ENCODE measurements at regions not wholly inside any gene's neighbourhood (a gene's known extent, or its start where the extent isn't known, plus 50 kb on each side); places are given as distances from the start of the nearest gene placed in this dataset.

DNA sequence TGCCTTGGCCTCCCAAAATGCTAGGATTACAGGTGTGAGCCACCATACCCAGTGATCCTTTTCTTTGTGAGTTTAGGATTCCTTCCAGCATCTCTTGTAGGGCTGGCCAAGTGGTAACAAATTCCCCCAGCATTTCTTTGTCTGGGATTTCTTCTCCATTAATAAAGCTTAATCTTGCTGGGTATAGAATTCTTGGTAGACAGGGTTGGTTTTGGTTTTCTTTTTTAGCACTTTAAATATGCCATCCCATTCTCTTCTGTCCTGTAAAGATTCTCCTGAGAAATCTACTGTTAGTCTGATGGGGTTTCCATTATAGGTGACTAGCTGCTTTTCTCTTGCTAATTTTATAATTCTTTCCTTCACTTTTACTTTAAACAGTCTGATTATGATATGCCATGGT lies 173.0 kb upstream of the TOM1L1 start:
- BruUV-seq (replicated peaks): no TSS peak
- no peak for ATAC-seq
- no peak overlapping the region for H2AFZ ChIP-seq (ENCODE audit: low read length)
- H3K9me3 ChIP-seq (ENCODE audit: low read length): peaks cover 74% of the 10 kb centered on the region
- CTCF ChIA-PET (ENCODE audit: low intra/inter-chr PET ratio, low total read pairs): no interaction called here
- TF ChIP-seq IRF2 (CRISPR knock-in tag; IDR thresholded peaks at IDR 0.05): no peak
- TF ChIP-seq ZNF136 (CRISPR knock-in tag; IDR thresholded peaks at IDR 0.05; ENCODE audit: low read depth): peak; percentile 90; the same call in 1 of the 2 replicates
- H3K27me3 ChIP-seq (ENCODE audit: control insufficient read depth in 1 of 2, insufficient read depth in 2 of 2, low read length in 2 of 2): no peaks in the 10 kb centered on the region; a peak in 1 of 5 replicates
- no peaks in the 10 kb centered on the region for H3K36me3 ChIP-seq (replicated peaks in 1 of 2; ENCODE audit: control insufficient read depth in 1 of 2, insufficient read depth in 2 of 2, low read length in 2 of 2)
- DNase-seq (ENCODE audit: low spot score): no peak
- POLR2A ChIA-PET: no interaction called here
- H4K20me1 ChIP-seq (ENCODE audit: insufficient read depth, low read length): no peaks in the 10 kb centered on the region
- no peaks in the 10 kb centered on the region for H3K79me2 ChIP-seq (ENCODE audit: insufficient read depth, low read length)
- no peak overlapping the region for H3K27ac ChIP-seq (ENCODE audit: extremely low read length, insufficient read depth, low read length)
- H3K4me1 ChIP-seq (ENCODE audit: insufficient read depth, low read length): no peaks in the 10 kb centered on the region
- in situ Hi-C loops (cut with HindIII; ENCODE audit: extremely low pct_ligation_motif_present, low pct_unique_long_range_greater_than_20kb) (no loop called here), intact Hi-C loops (cut with micrococcal nuclease; ENCODE audit: unreplicated experiment) (no loop called here)
- H3K9ac ChIP-seq (ENCODE audit: insufficient read depth, low read depth, low read length): no peak overlapping the region
- FAIRE-seq: no peak
- H3K4me3 ChIP-seq (replicated peaks in 1 of 3; ENCODE audit: insufficient read depth in 1 of 3, low read depth in 2 of 3, low read length in 3 of 3): no peak overlapping the region
- no peak overlapping the region for H3K4me2 ChIP-seq (ENCODE audit: low read depth, low read length)

DNA sequence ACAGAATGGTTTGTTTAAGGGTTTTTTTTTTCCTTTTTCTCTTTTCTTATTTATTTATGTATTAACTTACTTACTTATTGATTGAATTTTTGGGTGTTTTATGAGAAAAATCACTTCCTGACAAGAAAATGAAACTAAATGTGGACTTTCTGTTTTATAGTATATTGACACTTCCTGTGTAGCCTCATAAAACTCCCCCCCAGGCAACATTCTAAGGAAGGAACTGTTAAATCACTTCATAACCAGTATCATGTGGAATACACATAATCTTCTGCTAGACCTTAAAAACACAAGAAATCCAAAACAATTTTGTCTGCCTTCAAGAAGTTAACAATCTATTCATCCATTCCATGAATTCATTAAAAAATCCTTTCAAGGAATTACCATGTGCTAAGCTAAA lies 164.1 kb upstream of the TOM1L1 start:
- FAIRE-seq: no peak
- no TSS peak for BruUV-seq (replicated peaks)
- TF ChIP-seq, protein P1, sequence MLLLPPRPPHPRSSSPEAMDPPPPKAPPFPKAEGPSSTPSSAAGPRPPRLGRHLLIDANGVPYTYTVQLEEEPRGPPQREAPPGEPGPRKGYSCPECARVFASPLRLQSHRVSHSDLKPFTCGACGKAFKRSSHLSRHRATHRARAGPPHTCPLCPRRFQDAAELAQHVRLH (CRISPR knock-in tag; IDR thresholded peaks at IDR 0.05; ENCODE audit: borderline replicate concordance, low read depth): no peak
- TF ChIP-seq, protein P2, sequence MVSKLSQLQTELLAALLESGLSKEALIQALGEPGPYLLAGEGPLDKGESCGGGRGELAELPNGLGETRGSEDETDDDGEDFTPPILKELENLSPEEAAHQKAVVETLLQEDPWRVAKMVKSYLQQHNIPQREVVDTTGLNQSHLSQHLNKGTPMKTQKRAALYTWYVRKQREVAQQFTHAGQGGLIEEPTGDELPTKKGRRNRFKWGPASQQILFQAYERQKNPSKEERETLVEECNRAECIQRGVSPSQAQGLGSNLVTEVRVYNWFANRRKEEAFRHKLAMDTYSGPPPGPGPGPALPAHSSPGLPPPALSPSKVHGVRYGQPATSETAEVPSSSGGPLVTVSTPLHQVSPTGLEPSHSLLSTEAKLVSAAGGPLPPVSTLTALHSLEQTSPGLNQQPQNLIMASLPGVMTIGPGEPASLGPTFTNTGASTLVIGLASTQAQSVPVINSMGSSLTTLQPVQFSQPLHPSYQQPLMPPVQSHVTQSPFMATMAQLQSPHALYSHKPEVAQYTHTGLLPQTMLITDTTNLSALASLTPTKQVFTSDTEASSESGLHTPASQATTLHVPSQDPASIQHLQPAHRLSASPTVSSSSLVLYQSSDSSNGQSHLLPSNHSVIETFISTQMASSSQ (IDR thresholded peaks at IDR 0.05; ENCODE audit: low read depth): no peak
- TF ChIP-seq, protein P2 (CRISPR knock-in tag; IDR thresholded peaks at IDR 0.05; ENCODE audit: borderline replicate concordance): no peak
- TF ChIP-seq NBN (conservative IDR thresholded peaks at IDR 0.05) (no peak), PAWR (CRISPR knock-in tag; IDR thresholded peaks at IDR 0.05; ENCODE audit: borderline replicate concordance) (no peak), ZSCAN22 (CRISPR knock-in tag; IDR thresholded peaks at IDR 0.05) (no peak), ZIK1 (CRISPR knock-in tag; IDR thresholded peaks at IDR 0.05; ENCODE audit: borderline replicate concordance, low read depth) (no peak), ZNF790 (CRISPR knock-in tag; IDR thresholded peaks at IDR 0.05; ENCODE audit: borderline replicate concordance) (no peak), ZZZ3 (CRISPR knock-in tag; IDR thresholded peaks at IDR 0.05; ENCODE audit: borderline replicate concordance) (no peak), TEAD2 (CRISPR knock-in tag; IDR thresholded peaks at IDR 0.05) (no peak), TRIM24 (CRISPR knock-in tag; IDR thresholded peaks at IDR 0.05) (no peak), ZNF354B (CRISPR knock-in tag; IDR thresholded peaks at IDR 0.05) (no peak)
- TF ChIP-seq, protein P3, sequence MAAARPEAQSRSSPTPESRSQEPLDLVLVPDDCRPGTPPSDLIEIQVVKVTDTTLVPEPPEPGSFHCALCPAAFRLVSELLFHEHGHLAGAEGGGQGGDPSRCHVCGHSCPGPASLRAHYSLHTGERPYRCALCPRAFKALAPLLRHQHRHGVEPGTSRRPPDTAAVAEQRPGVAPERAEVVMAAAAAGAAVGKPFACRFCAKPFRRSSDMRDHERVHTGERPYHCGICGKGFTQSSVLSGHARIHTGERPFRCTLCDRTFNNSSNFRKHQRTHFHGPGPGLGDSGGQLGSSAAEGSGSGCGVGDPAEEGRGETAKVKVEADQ (CRISPR knock-in tag; IDR thresholded peaks at IDR 0.05; ENCODE audit: borderline replicate concordance): no peak

More for the DNA sequence above, 164.1 kb upstream of the TOM1L1 start:
- H3K4me2 ChIP-seq (ENCODE audit: low read depth, low read length): no peak overlapping the region
- no peak overlapping the region for H2AFZ ChIP-seq (ENCODE audit: low read length)
- no peak overlapping the region for H3K27ac ChIP-seq (ENCODE audit: extremely low read length, insufficient read depth, low read length)
- no peaks in the 10 kb centered on the region for H3K27me3 ChIP-seq (ENCODE audit: control insufficient read depth in 1 of 2, insufficient read depth in 2 of 2, low read length in 2 of 2)
- no peaks in the 10 kb centered on the region for H3K36me3 ChIP-seq (replicated peaks in 1 of 2; ENCODE audit: control insufficient read depth in 1 of 2, insufficient read depth in 2 of 2, low read length in 2 of 2)
- H3K4me1 ChIP-seq (ENCODE audit: insufficient read depth, low read length): no peaks in the 10 kb centered on the region
- H3K4me3 ChIP-seq (replicated peaks in 1 of 3; ENCODE audit: insufficient read depth in 1 of 3, low read depth in 2 of 3, low read length in 3 of 3): no peak overlapping the region
- H3K9me3 ChIP-seq (ENCODE audit: low read length): peaks cover 20% of the 10 kb centered on the region
- H3K79me2 ChIP-seq (ENCODE audit: insufficient read depth, low read length): no peaks in the 10 kb centered on the region
- in situ Hi-C loops (cut with HindIII; ENCODE audit: extremely low pct_ligation_motif_present, low pct_unique_long_range_greater_than_20kb) (no loop called here), intact Hi-C loops (cut with micrococcal nuclease; ENCODE audit: unreplicated experiment) (no loop called here)
- ATAC-seq (no peak), DNase-seq (ENCODE audit: low spot score) (no peak)
- no peak overlapping the region for H3K9ac ChIP-seq (ENCODE audit: insufficient read depth, low read depth, low read length)
- CTCF ChIA-PET (ENCODE audit: low intra/inter-chr PET ratio, low total read pairs): no interaction called here
- H4K20me1 ChIP-seq (ENCODE audit: insufficient read depth, low read length): no peaks in the 10 kb centered on the region
- POLR2A ChIA-PET: no interaction called here
